GM12891 (cell line): ENCODE measurements at regions not wholly inside any gene's neighbourhood (a gene's known extent, or its start where the extent isn't known, plus 50 kb on each side); places are given as distances from the start of the nearest gene placed in this dataset.

Experiments used
- DNase-seq: peaks from one replicate; pipeline ENCODE4 v3.0.0; 2011; ENCODE audit warnings: low spot score; ENCODE audit not compliant: insufficient read length
- FAIRE-seq: peaks from 2 replicates; lab custom pipeline; 2011; peaks lifted over from hg19 to GRCh38; lab: Jason Lieb, UNC
- PAX5 ChIP-seq: IDR thresholded peaks from 2 replicates; pipeline ENCODE4 v1.6.1; 2011; ENCODE audit warnings: low read length, moderate library complexity, mild to moderate bottlenecking; ENCODE audit not compliant: insufficient read depth, severe bottlenecking
- POLR2A ChIP-seq: IDR thresholded peaks from 2 replicates; pipeline ENCODE4 v1.6.1; 2011; ENCODE audit warnings: low read depth, low read length, control low read depth
- POLR2AphosphoS5 ChIP-seq: IDR thresholded peaks from 2 replicates; pipeline ENCODE4 v1.6.1; 2011; ENCODE audit warnings: low read depth, low read length, control low read depth
- POU2F2 ChIP-seq: IDR thresholded peaks from 2 replicates; pipeline ENCODE4 v1.6.1; 2011; ENCODE audit warnings: low read depth, mild to moderate bottlenecking, control low read depth, low read length, moderate library complexity
- SPI1 ChIP-seq: IDR thresholded peaks from 2 replicates; pipeline ENCODE4 v1.6.1; 2011; ENCODE audit warnings: low read depth, low read length, control low read depth
- TAF1 ChIP-seq: IDR thresholded peaks from 2 replicates; pipeline ENCODE4 v1.6.1; 2011; ENCODE audit warnings: low read depth, low read length, control low read depth

- no peak for DNase-seq
- TF ChIP-seq SPI1 (no peak), TAF1 (no peak), POU2F2 (no peak), PAX5 (no peak), POLR2A (no peak), POLR2AphosphoS5 (no peak)
- FAIRE-seq = no peak
These were observed 59.1 kb upstream of the ELAC2 start for GRCh38 chr17:13076905-13077304.

- no peak for TF ChIP-seq POU2F2
- TF ChIP-seq SPI1 = no peak
- no peak for TF ChIP-seq PAX5
- TF ChIP-seq POLR2A = no peak
- TF ChIP-seq POLR2AphosphoS5 = no peak
- TF ChIP-seq TAF1 = no peak
- DNase-seq (no peak), FAIRE-seq (no peak)
These were observed 56.2 kb upstream of the ELAC2 start for GRCh38 chr17:13074026-13074425.

GRCh38 chr17:13073018-13073417 lies 55.2 kb upstream of the ELAC2 start:
- no peak for DNase-seq
- TF ChIP-seq POLR2A = no peak
- TF ChIP-seq POU2F2 = no peak
- no peak for TF ChIP-seq SPI1
- TF ChIP-seq TAF1 = no peak
- TF ChIP-seq PAX5 = no peak
- TF ChIP-seq POLR2AphosphoS5 = no peak
- FAIRE-seq = no peak

GRCh38 chr17:13070732-13071131 lies 52.9 kb upstream of the ELAC2 start:
- FAIRE-seq (no peak), DNase-seq (no peak)
- TF ChIP-seq PAX5 (no peak), POU2F2 (no peak), POLR2A (no peak), TAF1 (no peak), SPI1 (no peak), POLR2AphosphoS5 (no peak)

- DNase-seq (no peak), FAIRE-seq (no peak)
These were observed 49.9 kb upstream of the ELAC2 start for GRCh38 chr17:13067629-13068303.

More at GRCh38 chr17:13067629-13068303, 49.9 kb upstream of the ELAC2 start:
- TF ChIP-seq PAX5 = no peak
- no peak for TF ChIP-seq TAF1
- no peak for TF ChIP-seq POLR2A
- no peak for TF ChIP-seq POU2F2
- no peak for TF ChIP-seq SPI1
- no peak for TF ChIP-seq POLR2AphosphoS5
